ENCODE measurements at regions not wholly inside any gene's neighbourhood (a gene's known extent, or its start where the extent isn't known, plus 50 kb on each side); places are given as distances from the start of the nearest gene placed in this dataset.

GRCh38 chr2:107305966-107306365 is 420.0 kb upstream of the ST6GAL2 start:
- TF ChIP-seq POLR2A (IDR thresholded peaks at IDR 0.05; ENCODE audit: low read length) (no peak), GATA1 (IDR thresholded peaks at IDR 0.05; ENCODE audit: low read depth, low read length) (no peak)

Data from erythroblast (primary cell).